H1 (cell line): ENCODE measurements at regions not wholly inside any gene's neighbourhood (a gene's known extent, or its start where the extent isn't known, plus 50 kb on each side); places are given as distances from the start of the nearest gene placed in this dataset.

Experiments
- CTCF ChIA-PET: fragments of 300-600 bp; sonication (Branson Sonifier 250); formaldehyde crosslinking; loops from one replicate; lab custom pipeline; 2021; ENCODE audit not compliant: partially characterized antibody; lab: Charles Lee
- POLR2A ChIA-PET: fragments of 300-600 bp; sonication (Branson Sonifier 250); formaldehyde crosslinking; loops from one replicate; lab custom pipeline; 2021; ENCODE audit warnings: inconsistent platforms; ENCODE audit not compliant: partially characterized antibody; lab: Charles Lee
- DNase-seq, 2 experiments: peaks; one replicate each; pipeline versions ENCODE4 v3.0.0 to v3.0.0-alpha.2; 2010 to 2022; ENCODE audit warnings: low spot score in 2 of 2, low read depth in 1 of 2, mixed read lengths in 1 of 2
- FAIRE-seq: peaks from 2 replicates; lab custom pipeline; 2011; peaks lifted over from hg19 to GRCh38; lab: Jason Lieb, UNC
- H2AFZ ChIP-seq: 2 replicates; pipeline ENCODE4 v1.8.1; 2012; ENCODE audit warnings: low read length, inconsistent platforms
- H2AK5ac ChIP-seq: 2 replicates; pipeline ENCODE4 v1.6.1; 2013; ENCODE audit warnings: low read depth, low read length
- H2BK120ac ChIP-seq: replicated peaks from 2 replicates; pipeline ENCODE3; 2013; ENCODE audit warnings: low read depth, low read length, inconsistent platforms
- H2BK12ac ChIP-seq: 2 replicates; pipeline ENCODE4 v1.6.1; 2013; ENCODE audit warnings: low read depth, low read length
- H2BK15ac ChIP-seq: 2 replicates; pipeline ENCODE4 v1.6.1; 2013; ENCODE audit warnings: low read length
- H2BK20ac ChIP-seq: 2 replicates; pipeline ENCODE4 v1.6.1; 2013; ENCODE audit warnings: low read length
- H2BK5ac ChIP-seq: 2 replicates; pipeline ENCODE4 v1.6.1; 2013; ENCODE audit warnings: low read depth, low read length
- H3K14ac ChIP-seq: 2 replicates; pipeline ENCODE4 v1.6.1; 2013; ENCODE audit warnings: inconsistent platforms; ENCODE audit not compliant: insufficient read length
- H3K18ac ChIP-seq: 2 replicates; pipeline ENCODE4 v1.6.1; 2013; ENCODE audit warnings: low read length; ENCODE audit errors: extremely low read depth
- H3K23ac ChIP-seq: 2 replicates; pipeline ENCODE4 v1.6.1; 2013; ENCODE audit warnings: inconsistent platforms; ENCODE audit not compliant: insufficient read length
- H3K23me2 ChIP-seq: 2 replicates; pipeline ENCODE4 v1.6.1; 2013; ENCODE audit warnings: low read depth, low read length
- H3K27ac ChIP-seq: 2 replicates; pipeline ENCODE4 v1.6.1; 2011; ENCODE audit warnings: low read depth, low read length, inconsistent platforms
- H3K27me3 ChIP-seq, 4 experiments: replicated peaks in 1 of 4; 1 replicate in 1 of 4; 2 replicates in 3 of 4; pipeline versions ENCODE4 v1.6.1 to v1.8.1; 2011 to 2013; ENCODE audit warnings: low read length in 3 of 4, mild to moderate bottlenecking in 3 of 4, inconsistent platforms in 2 of 4, mixed read lengths in 2 of 4, moderate library complexity in 1 of 4; ENCODE audit not compliant: control insufficient read depth in 3 of 4, insufficient read depth in 3 of 4; ENCODE audit errors: extremely low read depth in 1 of 4
- H3K36me3 ChIP-seq, 4 experiments: 2 replicates each; pipeline versions ENCODE4 v1.6.1 to v1.8.1; 2011 to 2013; ENCODE audit warnings: mild to moderate bottlenecking in 4 of 4, low read length in 3 of 4, moderate library complexity in 2 of 4, control low read depth in 1 of 4, inconsistent platforms in 1 of 4; ENCODE audit not compliant: insufficient read depth in 4 of 4, control insufficient read depth in 2 of 4
- H3K4ac ChIP-seq: replicated peaks from 2 replicates; pipeline ENCODE3; 2013; ENCODE audit warnings: low read length, low read depth, mixed read lengths, inconsistent platforms; ENCODE audit not compliant: insufficient read length
- H3K4me1 ChIP-seq, 4 experiments: replicated peaks in 1 of 4; 1 replicate in 1 of 4; 2 replicates in 3 of 4; pipeline versions ENCODE4 v1.6.1 to v1.8.1; 2011 to 2013; ENCODE audit warnings: low read length in 3 of 4, inconsistent platforms in 2 of 4, mixed read lengths in 1 of 4; ENCODE audit not compliant: insufficient read depth in 4 of 4, control insufficient read depth in 3 of 4
- H3K4me2 ChIP-seq, 2 experiments: 2 replicates each; pipeline versions ENCODE4 v1.6.1 to v1.8.1; 2011 to 2013; ENCODE audit warnings: low read depth in 2 of 2, low read length in 2 of 2, control low read depth in 1 of 2, inconsistent platforms in 1 of 2, mild to moderate bottlenecking in 1 of 2; ENCODE audit not compliant: insufficient read depth in 1 of 2
- H3K4me3 ChIP-seq, 4 experiments: fragments of 200-600, 300-600 bp in 1 of 4; sonication (generic), shearing (Covaris generic), sonication (Bioruptor Twin) in 1 of 4; 2 replicates each; pipeline versions ENCODE4 v1.5.1 to v1.8.1; 2011 to 2016; ENCODE audit warnings: low read length in 4 of 4, low read depth in 3 of 4, control low read depth in 2 of 4, inconsistent platforms in 2 of 4, mild to moderate bottlenecking in 2 of 4, mixed read lengths in 1 of 4, moderate library complexity in 1 of 4; ENCODE audit not compliant: insufficient read depth in 2 of 4; ENCODE audit errors: extremely low read depth in 1 of 4
- H3K56ac ChIP-seq: replicated peaks from 2 replicates; pipeline ENCODE3; 2013; ENCODE audit warnings: low read depth, mild to moderate bottlenecking, mixed read lengths, low read length, inconsistent platforms; ENCODE audit not compliant: insufficient read length
- H3K79me1 ChIP-seq: 2 replicates; pipeline ENCODE4 v1.6.1; 2013; ENCODE audit warnings: low read depth, low read length, control low read depth
- H3K79me2 ChIP-seq, 2 experiments: 2 replicates each; pipeline versions ENCODE4 v1.6.1 to v1.8.1; 2012 to 2013; ENCODE audit warnings: low read length in 2 of 2, mild to moderate bottlenecking in 2 of 2, inconsistent platforms in 1 of 2; ENCODE audit not compliant: insufficient read depth in 2 of 2, control insufficient read depth in 1 of 2
- H3K9ac ChIP-seq, 4 experiments: replicated peaks in 1 of 4; 1 replicate in 1 of 4; 2 replicates in 3 of 4; pipeline versions ENCODE4 v1.6.1 to v1.8.1; 2011 to 2013; ENCODE audit warnings: low read depth in 3 of 4, low read length in 3 of 4, control low read depth in 2 of 4, mild to moderate bottlenecking in 2 of 4, moderate library complexity in 2 of 4, inconsistent platforms in 1 of 4; ENCODE audit errors: extremely low read depth in 1 of 4
- H3K9me3 ChIP-seq, 2 experiments: 2 replicates each; pipeline versions ENCODE4 v1.6.1 to v1.8.1; 2012 to 2013; ENCODE audit warnings: mild to moderate bottlenecking in 2 of 2, moderate library complexity in 2 of 2, control low read depth in 1 of 2, inconsistent platforms in 1 of 2, low read depth in 1 of 2, low read length in 1 of 2, mixed read lengths in 1 of 2; ENCODE audit not compliant: insufficient read depth in 2 of 2
- H4K20me1 ChIP-seq, 2 experiments: replicated peaks in 1 of 2; 2 replicates each; pipeline versions ENCODE3 to v1.8.1; 2011 to 2013; ENCODE audit warnings: inconsistent platforms in 2 of 2, low read length in 2 of 2, mild to moderate bottlenecking in 1 of 2; ENCODE audit not compliant: insufficient read depth in 2 of 2, control insufficient read depth in 1 of 2
- H4K5ac ChIP-seq: 2 replicates; pipeline ENCODE4 v1.6.1; 2013; ENCODE audit warnings: low read length, low read depth, mixed read lengths, inconsistent platforms; ENCODE audit not compliant: insufficient read length
- H4K8ac ChIP-seq: 2 replicates; pipeline ENCODE4 v1.8.0; 2013; ENCODE audit warnings: mild to moderate bottlenecking, moderate library complexity, low read length, inconsistent platforms; ENCODE audit not compliant: insufficient read depth; ENCODE audit errors: extremely low read depth
- H4K91ac ChIP-seq: replicated peaks from 2 replicates; pipeline ENCODE3; 2013; ENCODE audit warnings: low read length, mixed read lengths, inconsistent platforms; ENCODE audit not compliant: insufficient read length
- SIN3A ChIP-seq, 2 experiments: IDR thresholded peaks in 1 of 2; conservative IDR thresholded peaks in 1 of 2; 2 replicates each; pipeline ENCODE4 v1.6.1; 2011 to 2012; ENCODE audit warnings: low read length in 2 of 2, improper control_type of control experiment in 1 of 2, low read depth in 1 of 2, mild to moderate bottlenecking in 1 of 2
- WGBS, 2 experiments: shearing (Covaris generic) in 1 of 2; methylation state at CpG; one replicate each; pipeline versions ENCODE4 v1.1.6 to v1.1.7; 2013 to 2015; ENCODE audit warnings: low lambda C conversion rate in 2 of 2, mixed read lengths in 2 of 2, inconsistent platforms in 1 of 2, low coverage in 1 of 2, missing lambda C conversion rate in 1 of 2; ENCODE audit not compliant: insufficient replicate concordance in 2 of 2, insufficient coverage in 1 of 2, insufficient read length in 1 of 2; ENCODE audit errors: extremely low coverage in 1 of 2, missing lambda C conversion rate in 1 of 2; 5-methylcytosine and 5-hydroxymethylcytosine counted together

DNA sequence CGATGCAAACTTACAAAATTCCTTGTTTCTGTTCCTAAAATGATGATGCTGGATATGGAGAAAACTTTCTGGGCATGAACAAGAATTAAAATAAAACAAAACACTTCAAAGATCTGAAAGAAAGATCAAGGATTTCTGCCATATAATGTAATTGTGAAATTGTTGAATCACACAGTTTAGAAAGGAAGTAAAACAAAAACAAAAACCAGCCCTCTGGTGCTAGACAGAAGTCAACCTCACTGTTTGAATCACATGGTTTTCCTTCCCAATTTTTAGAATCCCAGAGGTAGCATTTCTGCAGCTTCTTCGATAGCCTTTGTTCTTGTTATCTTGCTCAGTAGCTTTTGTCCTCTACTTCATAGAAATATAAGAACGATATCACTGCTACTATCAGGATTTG is 118.2 kb upstream of the ARGLU1 start:
- no peak overlapping the region for H4K8ac ChIP-seq
- no peak overlapping the region for H3K14ac ChIP-seq
- no peaks in the 10 kb centered on the region for H3K9me3 ChIP-seq
- H3K4me3 ChIP-seq = no peak overlapping the region
- no peak overlapping the region for H2AK5ac ChIP-seq
- H2BK120ac ChIP-seq = no peak overlapping the region
- H3K18ac ChIP-seq = no peak overlapping the region
- no peak overlapping the region for H3K27ac ChIP-seq
- TF ChIP-seq SIN3A (conservative IDR thresholded peaks at IDR 0.05 in 1 of 2, IDR thresholded peaks at IDR 0.05 in 1 of 2; ENCODE audit: low read depth in 1 of 2, low read length in 2 of 2) = no peak
- no peak overlapping the region for H3K4me2 ChIP-seq
- H2BK20ac ChIP-seq = no peak overlapping the region
- no peak overlapping the region for H3K4ac ChIP-seq
- H4K5ac ChIP-seq = no peak overlapping the region
- H3K4me1 ChIP-seq = peaks cover 2 to 5% (median 3%) of the 10 kb centered on the region in 4 experiments; a peak in 6 of 7 replicates
- ChIA-PET CTCF (no interaction called here), POLR2A (no interaction called here)
- no peak overlapping the region for H2BK15ac ChIP-seq
- H2BK12ac ChIP-seq = no peak overlapping the region
- no peaks in the 10 kb centered on the region for H3K79me2 ChIP-seq
- no peak overlapping the region for H3K56ac ChIP-seq
- H2BK5ac ChIP-seq = no peak overlapping the region
- H3K9ac ChIP-seq = no peak overlapping the region
- no peaks in the 10 kb centered on the region for H3K23me2 ChIP-seq
- H4K20me1 ChIP-seq = no peaks in the 10 kb centered on the region
- H3K79me1 ChIP-seq = no peaks in the 10 kb centered on the region
- WGBS, 2 experiments = 92% methylated on average over 3 of the region's 3 CpGs; no CpG with 5 or more reads in 1 of the 2 experiments
- no peaks in the 10 kb centered on the region; a peak in 1 of 7 replicates for H3K27me3 ChIP-seq
- FAIRE-seq (no peak), DNase-seq (no peak)
- H4K91ac ChIP-seq = no peak overlapping the region
- H3K36me3 ChIP-seq = no peaks in the 10 kb centered on the region
- no peak overlapping the region for H3K23ac ChIP-seq
- H2AFZ ChIP-seq = 0 out of 2 replicates have a peak overlapping the region, but pooled peaks have one; percentile 42
